A204.1 (cell line): ENCODE measurements at regions not wholly inside any gene's neighbourhood (a gene's known extent, or its start where the extent isn't known, plus 50 kb on each side); places are given as distances from the start of the nearest gene placed in this dataset.
A peak's percentile ranks its signal among the peaks of the same experiment; 100 is the strongest.

Experiments
- FAIRE-seq: peaks from 2 replicates; lab custom pipeline; 2012; peaks lifted over from hg19 to GRCh38; lab: Jason Lieb, UNC

DNA sequence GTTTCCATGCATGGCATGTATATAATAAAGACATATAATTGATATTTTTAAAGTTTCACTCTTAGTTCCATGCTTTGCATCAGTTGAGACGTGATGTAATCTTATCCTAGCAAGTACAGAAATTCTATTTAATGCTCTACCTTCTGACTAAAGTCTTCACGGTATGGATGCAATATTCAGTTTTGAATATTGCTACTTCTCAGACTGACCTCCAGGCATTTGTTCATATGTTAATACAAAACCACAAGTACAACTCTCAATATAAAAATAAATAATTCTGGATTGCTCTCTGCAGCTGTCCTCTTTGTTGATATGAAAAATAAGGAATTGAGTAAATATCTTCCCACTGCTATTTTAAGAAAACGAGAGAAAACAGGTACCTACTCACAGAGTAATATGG, 309.8 kb upstream of the HAND2 start:
- FAIRE-seq: no peak

DNA sequence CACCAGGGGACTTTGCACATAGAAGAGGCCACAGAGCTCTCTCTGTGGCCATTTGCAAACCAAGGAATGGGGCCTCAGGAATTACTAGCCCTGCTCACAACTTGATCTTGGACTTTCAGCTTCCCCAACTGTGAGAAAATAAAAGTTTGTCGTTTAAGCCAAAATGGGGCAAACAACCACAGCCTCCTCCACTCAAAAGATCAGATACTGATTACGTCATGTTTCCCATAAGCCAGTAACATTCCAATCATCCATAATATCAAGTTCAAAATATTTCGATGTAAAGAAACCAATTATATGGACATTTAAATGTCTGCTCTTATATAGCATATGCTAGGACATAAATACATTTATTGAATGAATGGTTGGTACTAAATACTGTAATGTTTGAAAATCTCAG, 307.5 kb upstream of the HAND2 start:
- FAIRE-seq: no peak

DNA sequence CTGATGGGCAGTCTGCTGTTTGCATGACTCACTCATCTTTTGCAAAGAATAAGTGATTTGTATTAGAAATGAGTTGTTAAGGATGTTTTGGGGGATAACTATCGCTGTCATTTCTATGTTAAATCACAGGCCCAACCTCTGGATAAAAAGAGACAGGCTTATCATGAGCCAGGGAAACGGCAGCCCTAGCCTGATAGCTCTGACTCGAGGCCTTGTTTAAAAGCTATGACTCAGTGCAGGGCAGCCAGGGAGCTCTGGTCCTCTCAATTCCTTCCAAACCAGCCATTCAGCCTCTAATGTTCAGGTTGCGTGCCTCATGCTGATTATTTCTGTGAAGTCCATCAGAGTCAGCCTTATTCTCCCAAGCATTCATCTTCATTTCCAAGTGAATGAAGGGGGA, 305.9 kb upstream of the HAND2 start:
- FAIRE-seq: no peak

DNA sequence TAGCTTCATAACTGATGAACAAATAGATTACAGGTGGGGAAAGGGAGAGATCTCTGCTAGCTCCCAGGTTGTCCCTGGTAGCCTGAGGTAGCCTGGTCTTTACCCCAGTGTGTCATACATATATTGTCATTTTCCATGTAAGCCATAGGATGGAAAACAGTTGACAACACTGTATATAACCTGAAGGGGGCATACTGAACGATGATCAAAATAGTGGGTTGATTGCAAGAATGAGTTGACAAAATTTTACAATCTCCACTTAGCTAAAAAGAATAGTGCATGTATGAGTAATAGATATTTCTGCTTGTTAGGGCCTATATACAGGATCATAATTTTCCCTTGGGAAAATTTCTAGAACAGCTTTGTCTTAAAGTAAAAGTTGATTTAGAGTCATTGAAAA, 304.1 kb upstream of the HAND2 start:
- FAIRE-seq: peak; percentile 21

DNA sequence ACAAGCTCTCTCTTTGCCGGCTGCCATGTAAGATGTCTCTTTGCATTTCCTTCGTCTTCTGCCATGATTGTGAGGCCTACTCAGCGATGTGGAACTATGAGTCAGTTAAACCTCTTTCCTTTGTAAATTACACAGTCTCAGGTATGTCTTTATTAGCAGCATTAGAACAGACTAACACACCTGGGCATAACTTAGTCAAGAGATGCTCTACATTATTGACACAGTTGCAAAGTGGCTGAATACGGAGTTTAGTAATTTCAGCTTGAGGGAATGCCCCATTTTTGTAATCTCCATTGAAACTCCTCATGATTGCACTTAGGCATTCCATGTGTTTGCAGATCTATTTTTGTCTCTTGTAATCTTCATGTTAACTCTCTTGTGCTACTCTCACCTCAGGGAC, 299.5 kb upstream of the HAND2 start:
- no peak for FAIRE-seq

DNA sequence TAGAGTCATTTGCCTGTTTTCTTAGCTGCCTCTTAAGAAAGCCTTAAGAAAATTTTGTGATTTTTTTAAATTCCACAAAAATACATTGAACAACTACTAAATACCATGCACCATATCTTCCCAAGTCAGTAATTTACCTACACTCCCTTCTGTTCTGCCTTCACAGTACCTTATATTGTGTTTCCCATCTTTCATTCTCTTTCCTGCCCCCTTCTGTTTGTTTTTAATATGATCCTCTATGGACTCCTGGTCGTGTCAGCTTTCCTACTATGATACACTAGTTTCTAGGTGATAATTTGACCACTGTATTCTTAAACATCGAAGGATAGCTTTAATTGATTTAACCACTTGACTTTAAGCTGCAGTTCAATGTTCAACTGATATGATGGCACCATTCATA, 297.7 kb upstream of the HAND2 start:
- no peak for FAIRE-seq

DNA sequence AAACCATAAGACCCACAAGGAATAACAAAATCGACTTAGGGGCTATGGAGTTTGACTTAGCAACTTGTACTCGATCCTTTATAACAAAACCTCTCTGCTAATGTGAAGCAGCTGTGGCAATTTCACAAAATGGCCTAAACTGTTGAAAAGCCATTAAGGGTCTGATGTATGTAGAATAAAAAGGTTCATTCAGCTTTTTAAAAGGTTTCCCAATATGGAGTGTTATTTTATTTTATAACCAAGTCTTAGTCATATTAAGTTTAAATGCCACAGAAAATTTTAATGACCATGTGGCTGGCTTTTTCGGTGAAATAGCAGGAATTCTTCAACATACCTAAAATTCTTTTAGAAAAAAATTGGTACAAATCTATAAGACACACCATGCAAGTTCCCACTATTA, 291.8 kb upstream of the HAND2 start:
- FAIRE-seq: peak; percentile 57

DNA sequence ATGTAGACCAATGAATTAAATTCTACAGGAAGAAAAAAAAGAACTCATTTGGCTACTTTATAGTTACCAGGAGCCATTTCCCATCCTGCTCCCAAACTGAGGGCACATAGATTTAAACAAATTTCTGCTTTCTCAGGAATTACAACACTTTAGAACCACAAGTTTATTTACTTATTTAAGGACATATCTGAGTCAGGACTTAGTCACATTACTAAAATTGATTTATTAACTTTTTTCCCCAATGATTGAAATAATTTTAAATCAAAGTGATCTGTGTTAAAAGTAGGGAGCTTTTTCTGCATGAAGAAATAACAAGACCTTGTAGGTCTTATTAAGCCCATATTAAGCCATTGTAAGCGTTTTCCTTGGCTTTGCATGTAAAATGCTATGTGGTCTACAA, 291.0 kb upstream of the HAND2 start:
- FAIRE-seq: peak; percentile 40

DNA sequence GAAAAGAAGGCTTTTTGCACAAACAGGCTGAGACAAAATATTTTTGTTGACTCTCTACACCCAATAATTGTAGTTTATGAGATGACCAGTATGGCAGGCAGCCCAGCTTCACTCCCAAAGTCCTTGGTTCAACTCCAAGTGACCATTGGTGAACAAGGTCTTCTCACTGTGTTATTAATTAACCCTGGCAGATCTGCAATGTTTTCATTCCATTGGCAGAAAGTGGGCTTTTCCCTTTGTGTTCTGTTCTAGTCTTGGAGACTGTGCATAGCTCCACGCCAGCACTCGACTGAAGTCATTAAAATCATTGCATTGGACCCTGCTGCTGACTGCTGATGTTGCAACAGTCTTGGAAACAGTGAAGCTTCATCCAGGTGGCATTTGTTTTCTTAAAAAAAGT, 277.3 kb upstream of the HAND2 start:
- FAIRE-seq: no peak

DNA sequence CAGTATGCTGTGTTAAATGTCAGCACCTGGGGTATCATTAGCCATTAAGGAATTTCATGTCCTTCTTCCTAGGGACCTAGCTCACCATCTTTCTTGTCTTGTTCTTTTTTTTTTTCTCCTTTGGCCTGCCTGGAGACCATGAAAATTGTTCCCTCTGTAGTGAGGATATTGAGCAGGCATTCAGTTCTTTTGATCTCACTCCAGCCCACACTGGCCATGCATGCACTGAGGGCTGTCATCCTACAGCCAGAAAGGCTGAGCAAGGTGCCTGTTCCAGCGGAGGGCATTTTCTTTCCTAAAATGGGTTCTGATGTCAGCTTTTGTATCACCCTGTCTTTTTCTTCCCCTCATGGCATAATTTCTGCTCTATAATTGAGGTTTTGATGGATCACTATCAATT, 275.9 kb upstream of the HAND2 start:
- FAIRE-seq: no peak

DNA sequence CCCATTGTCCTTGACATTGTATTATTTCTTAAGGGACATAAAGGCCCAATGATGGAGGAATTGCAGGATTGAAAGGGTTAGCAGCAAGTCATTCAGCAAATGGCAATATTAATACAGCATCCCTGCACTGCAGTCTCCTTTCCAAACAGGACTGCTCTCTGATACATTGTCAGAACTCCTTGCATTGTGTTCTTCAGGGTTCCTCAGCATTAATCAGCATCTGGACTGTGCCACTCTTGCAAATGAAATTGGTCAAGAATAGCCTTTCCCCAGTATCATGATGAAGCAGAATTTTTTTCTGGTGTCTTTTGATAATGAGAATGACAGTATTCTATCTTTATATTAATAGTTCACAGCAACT, 272.6 kb upstream of the HAND2 start:
- no peak for FAIRE-seq

DNA sequence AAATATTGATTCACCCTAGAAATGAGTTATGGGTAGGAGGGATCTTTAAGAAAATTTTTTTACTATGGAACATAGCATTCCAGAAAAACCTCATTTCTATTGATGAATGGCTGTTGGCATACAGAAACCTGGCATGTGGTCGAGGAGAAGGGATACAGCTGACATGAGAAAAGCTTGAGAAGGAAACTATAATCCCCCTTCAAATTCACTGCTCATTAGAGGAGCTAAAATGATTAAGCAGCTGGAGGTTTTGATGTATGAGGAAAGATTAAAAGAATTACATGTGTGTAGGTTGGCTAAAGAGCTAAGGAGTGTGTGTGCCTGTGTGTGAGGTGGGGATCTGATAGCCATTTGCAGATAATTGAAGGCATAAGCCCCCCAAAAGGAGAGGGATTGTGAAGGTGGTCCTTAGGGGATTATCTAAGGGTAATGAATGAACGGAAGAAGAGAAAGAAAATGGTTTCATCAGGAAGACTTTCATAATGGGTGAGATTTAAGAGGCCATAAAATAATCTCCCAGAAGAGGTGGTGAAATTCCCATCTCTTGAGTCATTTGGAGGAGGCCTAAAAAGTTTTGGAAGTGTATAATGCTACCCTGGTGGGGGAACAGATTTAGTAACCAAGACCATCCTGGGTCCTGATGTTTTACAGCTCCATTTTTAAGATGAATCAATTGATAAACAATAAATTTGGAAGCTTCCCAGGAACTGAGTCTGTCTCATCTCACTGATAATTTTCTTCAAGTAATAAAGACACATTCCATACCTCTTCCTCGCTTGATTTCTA, 272.0 kb upstream of the HAND2 start:
- FAIRE-seq: no peak

DNA sequence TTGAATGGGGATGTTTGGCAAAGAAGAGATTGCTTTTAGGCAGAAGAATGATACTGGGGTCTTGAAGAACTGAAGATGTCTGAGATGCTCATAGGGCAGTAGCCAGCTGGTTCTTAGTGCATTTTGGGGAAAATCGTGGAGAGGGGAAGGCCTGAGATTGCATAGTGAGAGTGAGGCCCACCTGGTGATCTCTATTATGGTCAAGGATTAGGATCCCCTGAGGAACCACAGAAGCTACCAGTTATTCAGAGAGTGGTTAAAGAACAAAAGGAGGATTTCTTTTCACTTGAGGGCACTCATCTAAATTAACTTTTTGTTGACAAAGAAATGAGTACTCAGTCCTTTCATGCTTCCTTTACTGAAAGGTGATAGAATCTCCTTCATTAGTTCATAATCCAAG, 271.3 kb upstream of the HAND2 start:
- FAIRE-seq: no peak

DNA sequence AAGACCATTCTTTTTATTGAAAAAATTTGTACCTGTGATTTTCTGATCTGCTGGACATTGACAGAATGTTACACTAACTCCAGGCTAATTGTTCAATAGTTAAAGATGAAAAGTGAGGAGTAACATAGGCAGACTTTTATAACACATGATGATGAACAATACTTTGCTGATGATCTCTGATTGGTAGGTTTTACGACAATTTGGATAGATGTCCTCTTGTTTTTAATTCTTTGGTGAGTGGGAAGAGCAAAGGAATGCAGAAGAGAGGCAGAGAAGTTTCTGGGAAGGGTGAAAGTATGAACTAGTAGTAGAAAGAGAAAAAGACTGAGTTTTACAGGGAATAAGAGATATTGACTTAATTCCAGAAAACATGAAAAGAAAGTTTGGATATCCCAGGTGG, 267.3 kb upstream of the HAND2 start:
- FAIRE-seq: no peak

DNA sequence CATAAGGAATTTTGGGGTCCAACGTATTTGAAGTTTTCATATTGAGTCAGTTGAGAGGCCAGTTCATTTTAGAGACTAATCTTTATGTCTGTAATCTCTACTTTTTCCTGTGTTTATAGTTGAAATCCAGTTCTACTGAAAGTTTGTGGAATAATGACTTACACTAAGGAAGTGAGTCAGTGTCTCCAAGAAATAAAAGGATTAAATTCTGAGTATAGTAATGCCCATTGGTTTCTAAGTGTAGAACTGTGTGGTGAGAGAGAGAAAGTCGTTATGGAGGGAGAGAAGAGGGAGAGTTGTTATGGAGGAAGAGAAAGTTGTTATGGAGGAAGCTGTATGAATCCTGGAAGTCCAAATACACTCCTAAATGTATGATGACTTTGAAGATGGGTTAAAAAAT, 264.6 kb upstream of the HAND2 start:
- FAIRE-seq: no peak

DNA sequence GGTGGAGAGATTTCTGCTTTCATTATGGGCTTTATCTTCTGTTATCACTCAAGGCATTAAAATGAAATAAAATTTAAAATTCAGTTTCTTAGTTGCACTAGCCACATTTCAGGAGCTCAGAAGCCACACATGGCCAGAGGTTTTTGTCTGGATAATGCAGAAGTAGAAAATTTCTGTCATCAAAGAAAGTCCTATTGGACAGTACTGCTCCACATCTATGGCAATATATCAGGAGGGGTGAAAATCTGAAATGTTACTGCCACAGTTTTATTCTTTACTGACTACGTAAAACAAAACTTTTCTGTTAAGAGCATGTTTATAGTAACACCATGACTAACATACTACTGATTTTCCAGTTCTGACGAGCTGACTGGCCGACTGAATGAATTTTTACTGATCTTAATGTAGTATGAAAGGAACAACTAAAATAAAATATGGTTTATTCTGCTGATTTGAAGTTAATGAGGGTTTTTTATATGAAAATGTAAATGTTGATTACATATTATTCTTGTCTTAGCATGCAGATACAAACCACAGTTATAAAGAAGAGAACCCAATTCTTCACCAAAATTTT, 264.0 kb upstream of the HAND2 start:
- no peak for FAIRE-seq

DNA sequence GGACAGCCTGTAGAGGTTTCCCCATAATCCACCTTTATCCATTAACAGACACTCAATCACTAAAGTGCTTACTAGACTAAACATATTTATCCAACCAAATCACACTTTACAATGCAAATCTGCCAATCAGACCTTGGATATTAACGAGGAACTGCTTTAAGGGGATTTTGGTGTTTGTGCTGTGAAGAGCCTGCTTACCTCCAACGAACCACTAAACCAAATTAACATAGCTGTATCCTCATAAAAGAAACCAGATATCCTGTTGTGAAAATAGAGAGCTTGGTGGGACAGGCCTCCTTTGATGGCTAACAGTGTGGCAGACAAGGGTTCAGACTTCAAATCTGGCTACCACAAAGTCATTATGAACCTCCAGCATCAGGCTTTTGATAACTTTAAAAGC, 252.6 kb upstream of the HAND2 start:
- FAIRE-seq: no peak

DNA sequence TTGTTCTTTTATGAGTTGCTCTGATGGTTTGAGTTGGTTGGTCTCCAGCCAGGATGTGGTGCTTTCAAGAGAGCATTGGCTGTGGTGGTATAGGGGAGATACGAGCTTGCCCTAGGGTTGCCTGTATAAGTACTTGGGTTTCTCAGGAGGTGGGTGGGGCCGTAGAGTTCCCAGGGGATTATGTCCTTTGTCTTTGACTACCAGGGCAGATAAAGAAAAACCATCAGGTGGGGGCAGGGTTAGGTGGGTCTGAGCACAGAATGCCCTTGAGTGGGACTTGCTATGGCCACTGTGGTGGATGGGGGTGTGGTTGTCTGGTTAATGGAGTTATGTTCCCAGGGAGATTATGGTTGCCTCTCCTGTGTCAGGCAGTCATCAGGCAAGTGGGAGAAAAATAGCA, 247.9 kb upstream of the HAND2 start:
- no peak for FAIRE-seq

DNA sequence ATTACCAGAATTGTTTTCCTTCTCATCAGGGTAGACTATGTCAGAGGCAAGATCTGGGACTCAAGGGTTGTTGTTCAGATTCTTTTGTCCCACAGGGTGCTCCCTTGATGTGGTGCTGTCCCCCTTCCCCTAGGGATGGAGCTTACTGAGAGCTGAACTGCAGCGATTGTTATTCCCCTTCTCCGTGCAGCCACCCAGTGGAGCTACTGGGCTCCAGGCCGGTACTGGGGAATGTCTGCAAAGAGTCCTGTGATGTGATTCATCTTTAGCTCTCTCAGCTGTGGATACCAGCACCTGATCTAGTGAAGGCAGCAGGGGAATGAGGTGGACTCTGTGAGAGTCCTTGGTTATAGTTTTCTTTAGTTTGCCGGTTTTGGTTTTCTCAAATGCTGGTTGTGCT, 247.4 kb upstream of the HAND2 start:
- no peak for FAIRE-seq

DNA sequence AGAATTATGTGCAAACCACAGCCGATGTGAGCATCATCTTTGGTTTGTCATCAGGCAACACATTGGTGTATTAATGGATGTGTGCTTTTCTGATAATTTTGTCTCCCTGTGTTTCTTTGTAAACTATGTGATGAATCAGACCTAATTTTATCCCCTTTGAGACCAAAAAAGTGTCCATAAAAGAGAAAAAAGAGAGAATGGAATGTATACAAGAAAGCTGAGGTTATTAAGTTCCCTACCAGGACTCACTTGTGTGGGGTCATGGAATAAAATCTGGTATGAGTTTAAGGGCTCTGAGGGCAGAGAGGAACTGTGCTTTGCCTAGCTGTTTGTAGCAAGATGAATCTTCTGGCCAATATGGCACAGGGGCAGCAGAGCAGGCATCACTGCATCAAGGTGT, 239.5 kb upstream of the HAND2 start:
- no peak for FAIRE-seq

DNA sequence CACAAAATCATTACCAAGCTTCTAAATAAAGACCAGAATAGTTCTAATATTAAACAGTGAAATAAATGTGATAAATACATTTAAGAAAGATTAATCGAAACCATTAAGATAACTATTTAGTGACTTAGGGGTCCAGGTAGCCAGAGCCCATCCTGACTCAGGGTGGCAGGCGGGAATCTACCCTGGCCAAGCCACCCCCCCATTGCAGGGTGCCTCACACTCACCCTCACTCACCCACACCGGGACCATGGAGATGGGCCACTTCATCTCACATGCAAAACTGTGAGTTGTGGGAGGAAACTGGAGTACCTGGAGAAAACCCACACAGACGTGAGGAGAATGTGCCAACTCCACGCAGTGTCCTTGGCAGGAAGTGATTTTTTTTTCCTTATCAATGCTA, 237.6 kb upstream of the HAND2 start:
- FAIRE-seq: no peak

DNA sequence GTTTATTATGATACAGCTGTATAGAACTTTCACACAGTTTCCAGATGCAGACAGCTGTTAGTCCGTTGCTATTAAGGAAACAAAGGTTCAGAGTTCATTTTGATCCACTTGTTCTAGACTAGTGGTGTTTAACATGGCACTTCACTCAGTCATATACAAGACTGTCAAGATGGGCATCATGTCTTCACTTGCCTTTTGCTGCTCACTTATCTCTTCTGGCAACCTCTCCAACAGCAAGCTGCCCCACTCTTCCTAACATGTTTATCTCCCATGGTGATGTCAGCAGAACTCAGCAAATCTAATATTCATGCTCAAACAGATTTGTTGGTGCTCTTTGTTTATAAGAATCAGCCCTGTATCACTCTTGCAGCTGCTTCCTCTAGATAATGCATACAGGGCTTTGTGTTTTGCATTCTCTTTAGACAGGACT, 236.2 kb upstream of the HAND2 start:
- no peak for FAIRE-seq

DNA sequence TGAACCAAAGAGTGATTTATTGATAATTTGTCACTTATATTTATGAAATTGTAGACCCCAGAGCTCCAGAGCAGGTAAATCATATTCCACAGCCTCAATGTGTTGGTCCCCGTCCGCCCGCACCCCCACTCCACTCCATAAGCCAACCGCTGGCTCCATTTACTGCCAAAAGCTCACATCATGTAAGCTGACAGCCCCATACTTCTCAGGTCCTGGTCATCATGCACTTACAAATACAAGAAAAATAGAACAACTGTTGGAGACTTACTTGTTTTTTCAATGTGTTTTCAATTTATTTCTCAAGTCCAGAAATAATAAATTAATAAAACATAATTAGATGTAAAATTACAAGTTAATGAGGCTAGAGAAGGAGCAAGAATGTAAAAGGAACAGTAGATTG, 235.7 kb upstream of the HAND2 start:
- FAIRE-seq: no peak

DNA sequence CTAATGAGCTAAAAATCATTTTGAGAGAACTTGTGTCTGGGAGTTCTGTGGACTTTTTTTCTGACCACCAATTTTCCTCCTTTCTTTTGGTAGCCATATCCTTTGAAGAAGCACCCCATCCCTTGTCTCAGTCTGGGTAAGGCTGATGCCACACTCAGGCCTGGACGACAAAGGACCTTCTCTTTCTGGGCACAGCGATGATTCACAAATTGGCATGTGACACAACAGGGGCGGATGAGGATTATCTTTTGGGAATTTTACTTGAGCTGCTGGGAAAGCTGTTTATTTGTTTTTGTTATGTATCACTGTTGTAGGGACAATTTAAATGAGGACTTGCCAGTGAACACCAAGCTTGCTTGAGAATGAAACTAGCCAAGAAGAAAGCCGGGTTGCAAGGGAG, 233.4 kb upstream of the HAND2 start:
- FAIRE-seq: no peak

DNA sequence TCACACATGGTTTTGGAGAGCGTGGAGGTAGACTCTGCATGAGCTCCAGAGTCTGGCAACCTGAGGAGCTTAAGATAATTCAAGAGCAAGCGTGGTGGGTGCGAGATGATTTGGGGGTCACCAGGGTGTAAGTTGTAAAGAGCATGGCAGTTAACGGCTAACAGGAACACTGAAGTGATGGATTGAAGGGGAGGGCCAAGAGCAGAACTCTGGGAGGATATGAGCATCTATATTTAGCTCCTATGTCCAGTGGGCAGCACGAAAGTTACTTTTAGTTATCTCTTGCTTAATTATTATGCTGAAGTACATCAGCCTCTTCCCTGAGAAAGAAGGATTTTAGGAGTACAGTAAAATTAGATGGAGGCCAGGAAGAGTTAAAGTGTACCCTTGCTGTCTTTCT, 231.9 kb upstream of the HAND2 start:
- FAIRE-seq: no peak
